NCI-H1436 (cell line): ENCODE measurements at regions not wholly inside any gene's neighbourhood (a gene's known extent, or its start where the extent isn't known, plus 50 kb on each side); places are given as distances from the start of the nearest gene placed in this dataset.
"Not testable (repeated sequence)": the region's sequence is repeated elsewhere in the genome, so short reads cannot be mapped to it uniquely, and the experiment has no call there.

Experiments used
- DNase-seq: peaks from one replicate; lab custom pipeline; 2025; lab: John Stamatoyannopoulos, UW

GRCh38 chr5:57893926-57894325, 411.3 kb upstream of the ACTBL2 start:
- DNase-seq, result no peak

- DNase-seq, result no peak
Measured at GRCh38 chr5:57891443-57891842, 408.8 kb upstream of the ACTBL2 start.

- DNase-seq, result no peak
Measured at GRCh38 chr5:57889558-57889957, 406.9 kb upstream of the ACTBL2 start.

GRCh38 chr5:57887851-57888621, 405.4 kb upstream of the ACTBL2 start:
- no peak for DNase-seq

GRCh38 chr5:57884346-57885102, 401.9 kb upstream of the ACTBL2 start:
- DNase-seq, result no peak

GRCh38 chr5:57880216-57880615, 397.6 kb upstream of the ACTBL2 start:
- DNase-seq, result no peak

GRCh38 chr5:57878301-57878722, 395.7 kb upstream of the ACTBL2 start:
- no peak for DNase-seq

- no peak for DNase-seq
Measured at GRCh38 chr5:57871496-57871895, 388.9 kb upstream of the ACTBL2 start.

- not testable (repeated sequence) for DNase-seq
Measured at GRCh38 chr5:57870267-57870666, 387.7 kb upstream of the ACTBL2 start.

- DNase-seq, result no peak
Measured at GRCh38 chr5:57863661-57864060, 381.1 kb upstream of the ACTBL2 start.

GRCh38 chr5:57862942-57863341, 380.3 kb upstream of the ACTBL2 start:
- DNase-seq, result no peak

- DNase-seq, result no peak
Measured at GRCh38 chr5:57862471-57862911, 379.9 kb upstream of the ACTBL2 start.

GRCh38 chr5:57859626-57860025, 377.0 kb upstream of the ACTBL2 start:
- DNase-seq, result no peak

- DNase-seq, result no peak
Measured at GRCh38 chr5:57858905-57859304, 376.3 kb upstream of the ACTBL2 start.

- DNase-seq, result no peak
Measured at GRCh38 chr5:57857696-57858095, 375.1 kb upstream of the ACTBL2 start.

GRCh38 chr5:57855831-57856230, 373.2 kb upstream of the ACTBL2 start:
- no peak for DNase-seq

- DNase-seq, result no peak
Measured at GRCh38 chr5:57853929-57854697, 371.5 kb upstream of the ACTBL2 start.

- DNase-seq, result no peak
Measured at GRCh38 chr5:57850109-57850508, 367.5 kb upstream of the ACTBL2 start.

- DNase-seq, result no peak
Measured at GRCh38 chr5:57845025-57845424, 362.4 kb upstream of the ACTBL2 start.

GRCh38 chr5:57844410-57844809, 361.8 kb upstream of the ACTBL2 start:
- no peak for DNase-seq

- no peak for DNase-seq
Measured at GRCh38 chr5:57843059-57843367, 360.4 kb upstream of the ACTBL2 start.

- DNase-seq, result no peak
Measured at GRCh38 chr5:57842364-57843058, 359.9 kb upstream of the ACTBL2 start.
